ENCODE measurements at regions not wholly inside any gene's neighbourhood (a gene's known extent, or its start where the extent isn't known, plus 50 kb on each side); places are given as distances from the start of the nearest gene placed in this dataset.

GRCh38 chr13:44259045-44260027, 114.3 kb upstream of the SERP2 start:
- TF ChIP-seq EZH2phosphoT487 (IDR thresholded peaks at IDR 0.05; ENCODE audit: borderline replicate concordance) (no peak), CTCF (conservative IDR thresholded peaks at IDR 0.05; ENCODE audit: low read length) (no peak)
- Histone ChIP-seq H3K27me3 (ENCODE audit: insufficient read depth, low read length, poor library complexity, severe bottlenecking) (no peaks in the 10 kb centered on the region), H3F3A (ENCODE audit: low read depth) (no peaks in the 10 kb centered on the region), H3K9me2 (replicated peaks; ENCODE audit: low read depth, low read length) (no peaks in the 10 kb centered on the region), H3K9ac (ENCODE audit: low read depth, low read length, poor library complexity, severe bottlenecking) (no peak overlapping the region), H2AFZ (ENCODE audit: low read length) (peak overlapping the region; percentile 22; the same call in 1 of the 2 replicates), H3K4me3 (ENCODE audit: low read length, poor library complexity, severe bottlenecking) (no peak overlapping the region), H3K4me2 (ENCODE audit: low read depth, low read length, poor library complexity, severe bottlenecking) (no peak overlapping the region), H3K9me3 (ENCODE audit: insufficient read depth, low read depth, low read length) (no peaks in the 10 kb centered on the region), H4K20me1 (ENCODE audit: insufficient read depth, low read length, poor library complexity, severe bottlenecking) (no peaks in the 10 kb centered on the region), H3K36me3 (ENCODE audit: insufficient read depth, low read length) (no peaks in the 10 kb centered on the region), H3K4me1 (ENCODE audit: insufficient read depth, low read length, poor library complexity, severe bottlenecking) (peaks cover 16% of the 10 kb centered on the region), H3K79me2 (ENCODE audit: insufficient read depth, low read length) (no peaks in the 10 kb centered on the region)

- no peak for TF ChIP-seq EZH2phosphoT487 (IDR thresholded peaks at IDR 0.05; ENCODE audit: borderline replicate concordance)
- no peak for TF ChIP-seq CTCF (conservative IDR thresholded peaks at IDR 0.05; ENCODE audit: low read length)
- H3K9ac ChIP-seq (ENCODE audit: low read depth, low read length, poor library complexity, severe bottlenecking), result no peak overlapping the region
- H3K9me2 ChIP-seq (replicated peaks; ENCODE audit: low read depth, low read length), result no peaks in the 10 kb centered on the region
- no peaks in the 10 kb centered on the region for H3F3A ChIP-seq (ENCODE audit: low read depth)
- H3K4me3 ChIP-seq (ENCODE audit: low read length, poor library complexity, severe bottlenecking), result no peak overlapping the region
- H2AFZ ChIP-seq (ENCODE audit: low read length), result 0 out of 2 replicates have a peak overlapping the region, but pooled peaks have one; percentile 22
- H3K4me2 ChIP-seq (ENCODE audit: low read depth, low read length, poor library complexity, severe bottlenecking), result no peak overlapping the region
- H3K4me1 ChIP-seq (ENCODE audit: insufficient read depth, low read length, poor library complexity, severe bottlenecking), result peaks cover 16% of the 10 kb centered on the region
- H3K79me2 ChIP-seq (ENCODE audit: insufficient read depth, low read length), result no peaks in the 10 kb centered on the region
- no peaks in the 10 kb centered on the region for H3K36me3 ChIP-seq (ENCODE audit: insufficient read depth, low read length)
- H4K20me1 ChIP-seq (ENCODE audit: insufficient read depth, low read length, poor library complexity, severe bottlenecking), result no peaks in the 10 kb centered on the region
- H3K9me3 ChIP-seq (ENCODE audit: insufficient read depth, low read depth, low read length), result no peaks in the 10 kb centered on the region
- no peaks in the 10 kb centered on the region for H3K27me3 ChIP-seq (ENCODE audit: insufficient read depth, low read length, poor library complexity, severe bottlenecking)
These were observed 113.3 kb upstream of the SERP2 start for GRCh38 chr13:44260336-44260735.

GRCh38 chr13:44263751-44264620, 109.6 kb upstream of the SERP2 start:
- Histone ChIP-seq H3K9ac (ENCODE audit: low read depth, low read length, poor library complexity, severe bottlenecking) (no peak overlapping the region), H3K9me2 (replicated peaks; ENCODE audit: low read depth, low read length) (no peaks in the 10 kb centered on the region), H3K27me3 (ENCODE audit: insufficient read depth, low read length, poor library complexity, severe bottlenecking) (no peaks in the 10 kb centered on the region), H3K4me1 (ENCODE audit: insufficient read depth, low read length, poor library complexity, severe bottlenecking) (peaks cover 15% of the 10 kb centered on the region), H4K20me1 (ENCODE audit: insufficient read depth, low read length, poor library complexity, severe bottlenecking) (no peaks in the 10 kb centered on the region), H3F3A (ENCODE audit: low read depth) (no peaks in the 10 kb centered on the region), H2AFZ (ENCODE audit: low read length) (no peak overlapping the region), H3K4me3 (ENCODE audit: low read length, poor library complexity, severe bottlenecking) (no peak overlapping the region), H3K36me3 (ENCODE audit: insufficient read depth, low read length) (no peaks in the 10 kb centered on the region), H3K79me2 (ENCODE audit: insufficient read depth, low read length) (no peaks in the 10 kb centered on the region), H3K4me2 (ENCODE audit: low read depth, low read length, poor library complexity, severe bottlenecking) (no peak overlapping the region), H3K9me3 (ENCODE audit: insufficient read depth, low read depth, low read length) (no peaks in the 10 kb centered on the region; the same call in 1 of the 2 replicates)
- TF ChIP-seq CTCF (conservative IDR thresholded peaks at IDR 0.05; ENCODE audit: low read length) (no peak), EZH2phosphoT487 (IDR thresholded peaks at IDR 0.05; ENCODE audit: borderline replicate concordance) (no peak)
